ENCODE measurements at regions not wholly inside any gene's neighbourhood (a gene's known extent, or its start where the extent isn't known, plus 50 kb on each side); places are given as distances from the start of the nearest gene placed in this dataset.

DNA sequence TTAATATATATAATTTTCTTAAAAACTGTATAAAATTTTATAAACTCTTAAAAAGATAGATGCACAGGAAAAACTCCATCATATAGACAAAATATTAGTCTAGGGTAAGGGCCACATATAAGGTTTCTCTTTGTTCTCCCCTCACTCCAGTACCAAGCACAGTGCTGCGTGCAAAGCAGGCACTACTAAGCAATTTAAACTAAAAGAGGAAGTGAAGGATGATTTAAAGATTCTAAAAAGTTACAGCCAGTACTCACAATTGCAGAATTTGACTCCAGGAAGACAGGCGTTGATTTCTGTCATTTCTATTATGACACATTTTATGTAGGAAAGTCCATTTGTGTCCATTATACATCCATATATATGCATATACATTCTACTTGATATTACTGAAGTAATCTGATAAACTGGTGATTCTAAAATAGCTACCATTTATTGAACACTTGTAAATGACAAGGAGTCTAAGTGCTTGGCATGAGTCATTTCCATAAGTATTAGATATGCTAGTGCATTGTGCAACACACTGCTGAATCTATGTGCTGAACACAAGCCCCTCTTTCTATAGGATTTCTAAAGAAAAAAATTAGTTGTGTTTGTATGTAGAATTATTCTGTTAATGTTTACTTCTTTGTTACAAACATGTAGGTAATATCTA lies 785.5 kb upstream of the ARRDC4 start:
- no peak for TF ChIP-seq EZH2 (IDR thresholded peaks at IDR 0.05; ENCODE audit: insufficient read depth, poor library complexity, severe bottlenecking)
- TF ChIP-seq EZH2phosphoT487 (IDR thresholded peaks at IDR 0.05; ENCODE audit: insufficient read depth, low read depth) = no peak

Measured in GM23248 (cell line).